ENCODE measurements at regions not wholly inside any gene's neighbourhood (a gene's known extent, or its start where the extent isn't known, plus 50 kb on each side); places are given as distances from the start of the nearest gene placed in this dataset.

- H3K9me3 ChIP-seq (replicated peaks; ENCODE audit: control insufficient read depth, insufficient read depth, low read length): no peaks in the 10 kb centered on the region; the same call in 2 of the 3 replicates
- no peak overlapping the region for H2AFZ ChIP-seq (ENCODE audit: control insufficient read depth, low read depth, low read length)
- ChIA-PET SMC1A (ENCODE audit: uncharacterized antibody, unreplicated experiment) (no interaction called here), CTCF (interaction anchor here (0.9 kb wide), 1 partner anchor 49 kb away, joined by 3 read pairs; no protein-coding TSS in a partner anchor), POLR2A (no interaction called here), RAD21 (ENCODE audit: unreplicated experiment) (no interaction called here)
- in situ Hi-C loops (cut with MboI) (no loop called here), intact Hi-C loops (cut with micrococcal nuclease; ENCODE audit: unreplicated experiment) (no loop called here)
- H3K4me1 ChIP-seq (ENCODE audit: control insufficient read depth, insufficient read depth, low read length): no peaks in the 10 kb centered on the region
- no TSS peak for BruUV-seq (replicated peaks)
- H3K4me2 ChIP-seq (ENCODE audit: control insufficient read depth, insufficient read depth): no peak overlapping the region
- ATAC-seq (no peak), FAIRE-seq (no peak), DNase-seq (ENCODE audit: low read depth, low spot score) (no peak)
- H3K79me2 ChIP-seq (ENCODE audit: control insufficient read depth, insufficient read depth, low read length): no peaks in the 10 kb centered on the region
- no peak overlapping the region for H3K27ac ChIP-seq (ENCODE audit: control insufficient read depth, insufficient read depth)
- TF ChIP-seq YBX1 (IDR thresholded peaks at IDR 0.05) (no peak), CHD4 (IDR thresholded peaks at IDR 0.05) (no peak), KAT2A (conservative IDR thresholded peaks at IDR 0.05; ENCODE audit: control insufficient read depth, low read depth, low read length) (no peak), PRDM15 (CRISPR knock-in tag; IDR thresholded peaks at IDR 0.05) (no peak), PKNOX1 (IDR thresholded peaks at IDR 0.05) (no peak), STAT1 (conservative IDR thresholded peaks at IDR 0.05) (no peak), ZNF217 (IDR thresholded peaks at IDR 0.05) (no peak), FOS (IDR thresholded peaks at IDR 0.05; ENCODE audit: borderline replicate concordance, extremely low read depth, insufficient read length) (no peak), ZNF687 (IDR thresholded peaks at IDR 0.05) (no peak), CREM (IDR thresholded peaks at IDR 0.05; ENCODE audit: low read depth) (no peak), SREBF1 (IDR thresholded peaks at IDR 0.05; ENCODE audit: low read length) (no peak), MTA3 (IDR thresholded peaks at IDR 0.05; ENCODE audit: borderline replicate concordance, low read length) (no peak)
- no peaks in the 10 kb centered on the region for H4K20me1 ChIP-seq (ENCODE audit: control insufficient read depth, insufficient read depth)
- H3K27me3 ChIP-seq (replicated peaks in 1 of 2; ENCODE audit: control insufficient read depth in 2 of 2, insufficient read depth in 2 of 2, low read length in 1 of 2): peaks cover 0 to 2% of the 10 kb centered on the region in 2 experiments; a peak in 1 of 4 replicates
- H3K4me3 ChIP-seq: no peak overlapping the region
- WGBS (ENCODE audit: insufficient coverage, insufficient replicate concordance, low lambda C conversion rate, missing lambda C conversion rate): 29% methylated on average over 2 of the region's 2 CpGs
- H3K36me3 ChIP-seq (ENCODE audit: control insufficient read depth in 2 of 2, insufficient read depth in 2 of 2, low read length in 1 of 2): no peaks in the 10 kb centered on the region
- no peak overlapping the region for H3K9ac ChIP-seq (ENCODE audit: control insufficient read depth, insufficient read depth, low read length)
Measured at GRCh38 chr5:161007879-161008278, 155.9 kb upstream of the ATP10B start.

Data from GM12878 (cell line).